Skin epidermis (tissue), 12 donors: ENCODE measurements at regions not wholly inside any gene's neighbourhood (a gene's known extent, or its start where the extent isn't known, plus 50 kb on each side); places are given as distances from the start of the nearest gene placed in this dataset.

Experiments
- H3K27ac ChIP-seq, 21 experiments: fragments of 200-600 bp; sonication (generic) in 11 of 21; one replicate each; pipeline ENCODE4 v1.5.0; 2020; ENCODE audit warnings: mild to moderate bottlenecking in 3 of 21, inconsistent platforms in 2 of 21, moderate library complexity in 2 of 21
- H3K4me3 ChIP-seq, 7 experiments: fragments of 200-600 bp; sonication (generic) in 2 of 7; one replicate each; pipeline ENCODE4 v1.5.0; 2020; ENCODE audit warnings: inconsistent platforms in 2 of 7, mild to moderate bottlenecking in 2 of 7, moderate library complexity in 1 of 7

DNA sequence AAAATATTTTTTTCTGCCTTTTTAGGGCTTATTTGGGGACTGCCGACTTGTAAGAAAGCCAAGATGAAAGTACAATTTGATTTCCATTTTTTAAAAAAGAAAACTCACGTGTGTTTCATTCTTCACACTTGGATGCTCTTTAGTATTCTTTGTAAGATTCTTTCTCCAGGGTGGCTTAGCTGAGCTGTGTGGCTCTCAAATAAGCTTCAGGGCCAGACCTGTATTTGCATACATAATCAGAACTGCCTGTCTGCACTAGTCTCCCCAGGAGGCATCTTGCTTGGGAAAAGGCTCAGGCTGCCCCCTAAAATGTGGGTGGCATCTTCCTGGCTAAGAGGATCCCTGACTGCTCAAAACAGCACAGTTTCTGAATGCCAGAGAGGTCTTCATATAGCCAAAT lies 498.4 kb downstream of the MID1IP1 start:
- H3K27ac ChIP-seq, result no peak overlapping the region
- H3K4me3 ChIP-seq, result no peak overlapping the region

DNA sequence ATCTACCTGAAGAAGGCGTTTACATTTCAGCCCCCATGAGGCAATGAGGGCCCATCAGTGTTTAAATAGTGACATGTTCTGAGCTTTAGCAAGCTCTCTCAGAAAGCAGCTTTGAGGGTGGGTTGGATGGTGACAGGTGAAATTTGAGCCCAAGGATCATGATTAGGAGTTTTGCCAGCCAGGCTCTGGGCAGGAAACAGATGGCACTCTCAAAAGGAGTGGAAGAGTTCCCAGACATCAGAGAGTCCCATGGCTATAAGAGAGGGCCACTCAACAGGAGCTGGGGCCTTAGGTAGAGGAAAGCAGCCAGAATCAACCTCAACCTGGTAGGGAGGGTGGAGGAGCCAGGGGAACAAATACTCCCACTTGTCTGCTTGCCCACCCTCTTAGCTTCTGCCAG lies 499.8 kb downstream of the MID1IP1 start:
- Histone ChIP-seq H3K27ac (no peak overlapping the region), H3K4me3 (no peak overlapping the region)

DNA sequence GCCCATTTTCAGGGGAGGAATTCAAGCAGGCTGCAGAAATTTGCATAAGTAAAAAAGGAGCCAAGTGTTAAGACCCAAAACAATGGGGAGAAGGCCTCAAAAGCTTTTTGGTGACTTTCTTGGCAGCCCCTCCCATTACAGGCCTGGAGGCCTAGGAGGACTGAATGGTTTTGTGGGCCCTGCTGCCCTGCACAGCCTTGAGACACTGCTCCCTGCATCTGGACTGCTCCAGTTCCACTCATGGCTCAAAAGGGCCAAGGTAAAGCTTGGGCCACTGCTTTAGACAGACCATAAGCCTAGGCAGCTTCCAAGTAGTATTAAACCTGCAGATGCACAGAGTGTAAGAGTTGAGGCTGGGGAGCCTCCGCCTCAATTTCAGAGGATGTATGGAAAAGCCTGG lies 501.6 kb downstream of the MID1IP1 start:
- H3K4me3 ChIP-seq, result no peak overlapping the region

DNA sequence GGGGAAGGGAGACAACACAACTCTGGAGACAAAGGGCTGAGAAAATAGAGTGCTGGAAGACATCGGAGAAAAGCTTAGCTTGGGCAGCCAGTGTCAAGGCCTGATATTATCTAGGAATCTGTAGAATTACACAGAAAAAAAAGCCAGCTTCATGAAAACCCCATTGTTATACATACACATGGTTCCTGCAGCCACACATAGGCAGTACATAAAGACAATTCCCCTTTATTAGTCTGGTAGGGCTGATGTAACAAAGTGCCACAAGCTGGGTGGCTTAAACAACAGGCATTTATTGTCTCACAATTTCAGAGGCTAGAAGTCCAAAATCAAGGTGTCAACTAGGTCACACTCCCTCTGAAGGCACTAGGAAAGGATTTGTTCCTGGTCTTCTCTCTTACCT lies 503.5 kb downstream of the MID1IP1 start:
- Histone ChIP-seq H3K27ac (no peak overlapping the region), H3K4me3 (no peak overlapping the region)

More for the DNA sequence above, 501.6 kb downstream of the MID1IP1 start:
- no peak overlapping the region for H3K27ac ChIP-seq

DNA sequence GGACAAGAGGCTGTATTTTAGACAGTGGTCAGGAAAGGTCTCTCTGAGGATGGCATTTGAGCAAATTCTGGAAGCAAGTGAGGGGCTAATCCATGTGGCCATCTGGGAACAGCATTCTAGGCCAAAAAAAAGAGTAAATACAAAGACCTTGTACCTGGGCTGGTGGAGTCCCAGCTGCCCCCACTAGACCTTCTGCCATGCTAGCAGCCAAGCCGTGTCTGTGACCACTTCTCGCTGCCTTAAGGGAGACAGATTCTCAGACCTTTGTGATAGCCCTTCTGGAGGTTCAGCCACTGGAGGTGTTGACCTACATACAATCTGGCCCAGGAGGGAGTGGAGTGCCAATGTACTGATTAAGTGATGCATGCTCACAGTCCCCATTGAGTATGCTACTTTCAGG lies 506.2 kb downstream of the MID1IP1 start:
- Histone ChIP-seq H3K27ac (no peak overlapping the region), H3K4me3 (no peak overlapping the region)

DNA sequence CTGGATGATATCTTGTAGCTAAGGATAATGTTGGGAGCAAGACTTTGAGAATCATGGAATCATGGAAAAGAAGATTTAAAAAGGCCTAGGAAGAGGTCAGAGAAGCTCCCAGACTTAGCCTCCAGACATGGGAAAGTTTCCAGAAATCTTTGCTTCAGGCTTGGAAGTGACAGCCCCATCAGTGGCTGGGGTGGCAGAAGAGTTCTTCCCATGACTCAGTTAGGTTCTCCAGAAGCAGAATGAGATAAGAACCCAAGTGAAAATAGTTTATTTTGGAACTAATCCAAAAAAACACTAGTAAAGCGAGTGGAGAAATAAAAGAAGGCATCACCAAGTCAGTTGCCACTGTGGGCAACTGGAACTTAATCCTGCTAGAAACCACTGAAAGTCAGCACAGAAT lies 506.9 kb downstream of the MID1IP1 start:
- Histone ChIP-seq H3K27ac (peak overlapping the region in 1 of 21 experiments; percentile 54), H3K4me3 (no peak overlapping the region)

DNA sequence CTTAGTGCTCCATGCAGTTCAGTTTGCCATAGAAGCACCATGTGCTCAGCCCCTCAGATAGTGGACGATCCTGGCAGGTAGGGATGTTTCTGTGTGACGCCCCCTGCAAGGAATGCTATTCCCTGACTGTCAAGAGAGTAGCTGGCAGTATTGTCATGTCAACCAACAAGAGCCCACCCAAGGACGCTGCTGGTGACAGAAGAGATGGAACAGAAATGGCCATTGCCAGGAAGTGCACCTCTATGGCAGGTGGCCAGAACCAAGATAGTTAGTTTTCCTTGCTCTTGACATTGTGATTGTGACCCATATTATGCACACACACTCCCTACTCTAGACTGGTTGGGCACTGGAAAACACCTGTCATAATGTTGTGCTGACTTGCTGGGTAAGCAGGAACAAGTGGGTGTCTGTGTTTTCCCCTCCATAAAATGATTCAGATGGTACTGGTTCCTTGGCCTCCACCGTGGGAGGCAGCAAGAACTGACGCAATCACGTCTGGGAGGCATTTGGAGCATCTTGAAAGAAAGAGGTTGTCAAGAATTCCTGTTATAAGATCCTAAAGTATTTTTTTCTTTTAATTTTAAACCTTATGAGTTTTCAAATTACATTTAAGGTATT lies 507.9 kb downstream of the MID1IP1 start:
- Histone ChIP-seq H3K27ac (peak overlapping the region in 6 of 21 experiments; percentile 29 to 72 (median 58)), H3K4me3 (no peak overlapping the region)

DNA sequence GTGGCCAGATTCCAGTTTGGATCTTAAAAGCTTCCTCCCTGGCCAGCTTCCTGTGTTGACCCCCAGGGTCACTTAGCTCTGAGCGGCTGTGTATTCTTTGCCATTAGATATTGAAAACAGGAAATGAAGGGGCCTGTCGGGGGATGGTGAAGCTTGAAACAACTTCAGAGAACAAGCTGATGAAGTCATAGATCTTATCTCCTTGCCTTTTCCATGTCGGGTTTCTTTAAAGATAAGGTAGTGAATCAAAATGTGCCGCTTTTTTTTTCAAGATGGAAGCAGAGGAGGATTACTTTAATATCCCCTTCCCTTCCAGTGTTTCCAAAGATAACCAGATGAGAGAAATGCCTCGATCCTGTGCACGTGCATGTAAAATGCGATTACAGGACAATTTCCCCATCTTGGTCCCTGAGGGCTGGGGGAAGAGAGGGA lies 508.5 kb downstream of the MID1IP1 start:
- H3K27ac ChIP-seq, result peak overlapping the region in 6 of 21 experiments; percentile 22 to 72 (median 58)
- H3K4me3 ChIP-seq, result no peak overlapping the region

DNA sequence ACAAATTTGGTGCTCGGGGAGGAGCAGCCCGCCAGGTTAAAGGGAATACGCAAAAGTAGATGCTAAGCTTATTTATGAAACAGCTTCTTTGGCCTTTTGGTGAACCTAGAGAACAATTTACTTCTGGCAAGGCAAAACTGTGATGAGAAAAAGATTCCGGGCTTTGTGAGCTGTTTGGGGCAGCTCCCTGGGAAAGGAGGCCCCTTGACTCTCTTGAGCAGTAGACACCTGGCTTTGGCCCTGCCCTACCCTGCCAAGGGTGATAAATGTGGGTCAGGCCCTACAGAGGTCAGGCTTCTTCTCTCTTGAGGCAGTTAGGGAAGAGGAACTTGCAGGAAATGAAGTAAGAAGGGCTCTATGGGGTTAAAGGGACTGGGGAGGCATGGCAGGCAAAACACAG lies 509.6 kb downstream of the MID1IP1 start:
- peak overlapping the region in 3 of 21 experiments; percentile 49 to 72 (median 67) for H3K27ac ChIP-seq

DNA sequence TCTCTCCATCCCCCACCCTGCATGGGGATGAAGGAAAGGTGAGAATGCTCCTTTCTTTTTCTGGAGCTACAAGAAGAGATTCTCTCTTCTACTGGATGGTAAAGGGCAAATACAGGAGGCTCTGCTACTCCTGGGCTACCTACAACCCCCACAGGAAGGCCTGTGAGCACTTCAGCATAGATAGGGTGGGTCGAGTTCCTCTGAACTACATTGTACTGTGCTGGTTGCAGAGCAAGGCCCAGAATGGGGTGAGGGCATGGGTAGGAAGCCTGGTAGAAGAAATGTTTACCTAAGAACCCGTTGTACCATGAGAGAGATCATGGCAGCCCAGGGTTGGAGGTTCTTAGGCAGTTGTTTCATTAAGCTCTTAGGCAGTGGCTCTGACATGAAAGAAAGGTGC lies 510.4 kb downstream of the MID1IP1 start:
- Histone ChIP-seq H3K27ac (peak overlapping the region in 4 of 21 experiments; percentile 33 to 72 (median 58)), H3K4me3 (no peak overlapping the region)

More for the DNA sequence above, 509.6 kb downstream of the MID1IP1 start:
- no peak overlapping the region for H3K4me3 ChIP-seq

DNA sequence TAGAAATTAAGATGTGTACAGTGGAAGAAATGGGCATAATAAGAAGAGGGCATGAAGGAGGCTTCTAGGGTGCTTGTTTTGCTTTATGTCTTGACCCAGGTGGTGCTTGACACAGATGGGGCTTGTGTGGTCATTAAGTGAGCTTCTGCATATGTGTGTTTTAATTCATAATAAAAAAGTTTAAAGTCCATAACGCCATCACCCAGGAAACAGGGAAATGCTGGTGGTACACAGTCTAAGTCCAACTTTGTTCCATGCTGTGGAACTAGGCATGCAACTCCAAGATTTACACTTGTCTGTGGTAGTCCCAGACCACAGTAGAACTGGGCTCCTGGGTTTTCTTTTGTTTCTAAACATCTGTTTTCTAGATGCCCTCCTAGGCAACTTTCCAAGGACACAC lies 511.9 kb downstream of the MID1IP1 start:
- no peak overlapping the region for H3K4me3 ChIP-seq
- H3K27ac ChIP-seq, result no peak overlapping the region

DNA sequence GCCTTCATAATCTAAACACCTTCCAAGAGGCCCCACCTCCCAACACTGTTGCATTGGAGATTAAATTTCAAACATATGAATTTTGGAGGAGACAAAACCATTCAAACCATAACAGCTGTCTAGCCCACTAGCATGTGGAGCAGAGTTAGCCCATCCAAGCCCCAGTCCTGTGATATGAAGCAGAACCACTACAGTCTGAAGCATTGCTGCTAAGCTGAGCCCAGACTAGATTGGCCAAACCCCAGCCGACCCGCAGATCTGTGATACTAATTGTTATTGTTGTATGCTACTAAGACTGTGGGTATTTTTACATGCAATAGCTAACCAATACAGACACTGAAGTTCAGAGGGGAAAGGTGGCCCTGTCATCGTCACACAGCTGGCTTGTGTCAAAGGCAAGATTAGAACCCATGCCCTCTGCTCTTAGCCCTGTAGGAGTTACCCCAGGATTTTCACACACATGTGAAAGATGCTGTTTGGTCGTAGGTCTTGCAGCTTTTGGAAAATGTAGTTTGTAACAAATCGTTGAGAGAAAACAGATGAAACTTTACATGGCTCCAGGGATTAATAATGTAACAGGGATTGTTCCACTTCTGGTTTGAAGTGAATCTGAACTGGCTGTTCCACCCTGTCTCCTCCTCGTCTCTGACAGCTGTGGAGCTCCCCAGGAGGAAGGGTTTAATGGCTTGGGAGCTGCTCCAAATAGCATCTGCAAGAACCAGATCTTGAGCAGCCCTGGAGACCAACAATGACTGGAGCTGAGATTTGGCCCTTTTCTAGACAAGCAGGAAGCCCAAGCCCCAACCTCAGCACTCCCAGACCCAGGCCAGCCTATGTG lies 517.5 kb downstream of the MID1IP1 start:
- Histone ChIP-seq H3K4me3 (no peak overlapping the region), H3K27ac (no peak overlapping the region)

DNA sequence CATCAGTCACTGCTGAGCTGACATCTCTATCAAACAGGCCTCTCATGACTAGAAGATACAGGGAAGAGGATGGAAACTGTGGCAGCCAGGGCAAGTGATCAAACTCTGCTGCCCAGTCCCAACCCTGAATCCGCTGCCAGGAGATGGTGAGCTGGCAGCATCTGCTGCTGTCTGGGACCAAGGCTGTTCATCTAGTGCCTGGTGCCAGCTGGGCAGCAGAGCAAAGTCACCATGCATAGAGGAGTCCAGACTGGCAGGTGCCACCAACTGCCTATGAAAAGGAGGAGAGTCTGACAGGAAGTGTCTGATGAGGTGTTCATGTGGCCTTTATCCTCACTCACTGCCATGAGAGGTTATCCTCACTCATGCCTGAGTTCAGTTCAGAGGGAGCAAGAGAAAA lies 518.9 kb downstream of the MID1IP1 start:
- Histone ChIP-seq H3K27ac (no peak overlapping the region), H3K4me3 (no peak overlapping the region)

DNA sequence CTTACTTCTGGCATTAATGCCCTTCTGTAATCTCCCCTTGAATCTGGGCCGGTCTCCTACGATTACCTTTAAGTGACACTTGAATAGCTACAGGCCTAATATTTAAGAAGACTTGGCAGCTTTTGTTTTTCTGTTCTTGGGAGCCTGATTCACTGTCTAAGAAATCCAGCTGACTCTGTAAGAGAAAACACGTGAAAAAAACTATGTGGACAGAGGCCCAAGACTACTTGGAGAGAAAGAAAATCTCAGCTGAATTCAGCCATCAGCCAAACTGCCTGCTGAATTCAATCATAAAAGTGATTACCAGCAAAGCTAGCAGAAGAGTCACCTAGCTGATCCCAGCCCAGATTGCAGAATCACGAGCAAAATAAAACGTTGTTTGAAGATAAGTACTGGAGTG lies 521.2 kb downstream of the MID1IP1 start:
- H3K27ac ChIP-seq, result no peak overlapping the region
- H3K4me3 ChIP-seq, result no peak overlapping the region

DNA sequence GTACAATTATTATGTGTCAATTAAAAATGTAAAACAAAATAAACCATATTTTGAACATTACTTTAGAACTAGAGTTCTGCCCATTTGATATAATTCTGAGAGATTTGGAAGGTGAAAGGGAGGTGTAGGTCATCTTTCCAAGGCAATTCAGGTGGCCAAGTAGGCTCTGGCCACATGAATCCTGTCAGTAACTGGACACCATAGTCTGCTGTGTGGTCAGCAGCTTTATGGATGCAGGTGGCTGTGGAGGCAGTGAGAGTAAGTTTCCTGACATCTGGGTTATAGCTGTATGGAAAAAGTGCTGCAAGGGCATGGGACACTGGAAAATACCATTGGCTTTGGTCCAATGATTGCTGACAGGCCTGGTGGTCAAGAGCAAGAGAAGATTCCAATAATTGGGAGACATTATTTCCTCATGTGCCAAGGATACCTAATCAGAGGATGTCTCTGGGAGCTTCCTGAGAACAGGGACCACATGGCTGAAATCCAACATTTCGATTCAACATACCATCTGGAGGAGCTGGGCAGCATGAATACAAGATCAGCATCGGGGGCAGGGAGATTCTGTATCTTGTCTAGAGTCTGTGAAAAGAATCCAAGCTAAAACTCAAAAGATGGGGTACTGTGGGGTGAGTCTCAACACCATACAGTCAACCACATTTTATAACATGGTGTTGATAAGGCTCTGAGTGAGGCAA lies 523.1 kb downstream of the MID1IP1 start:
- H3K27ac ChIP-seq, result no peak overlapping the region

DNA sequence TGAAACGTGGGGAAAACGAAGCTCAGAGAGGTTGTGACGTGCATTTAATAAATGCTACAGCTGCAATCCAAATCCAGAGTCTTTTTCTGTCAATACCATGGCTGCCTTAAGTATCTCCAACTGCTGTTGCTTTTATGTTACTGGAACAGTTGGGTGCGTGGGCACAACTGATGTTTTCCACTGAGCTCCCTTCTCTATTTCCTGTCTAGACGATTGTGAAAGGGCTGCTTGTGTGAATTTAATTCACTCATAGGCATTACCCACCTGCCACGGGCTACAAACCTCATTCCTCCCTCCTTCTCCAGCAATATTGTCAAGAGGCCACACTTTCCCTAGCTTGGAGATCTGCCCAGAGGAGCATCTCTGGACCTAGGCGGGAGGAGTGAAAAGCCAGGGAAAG lies 526.0 kb downstream of the MID1IP1 start:
- H3K27ac ChIP-seq, result peak overlapping the region in 3 of 21 experiments; percentile 2 to 42 (median 42)
- no peak overlapping the region for H3K4me3 ChIP-seq

More for the DNA sequence above, 523.1 kb downstream of the MID1IP1 start:
- no peak overlapping the region for H3K4me3 ChIP-seq

DNA sequence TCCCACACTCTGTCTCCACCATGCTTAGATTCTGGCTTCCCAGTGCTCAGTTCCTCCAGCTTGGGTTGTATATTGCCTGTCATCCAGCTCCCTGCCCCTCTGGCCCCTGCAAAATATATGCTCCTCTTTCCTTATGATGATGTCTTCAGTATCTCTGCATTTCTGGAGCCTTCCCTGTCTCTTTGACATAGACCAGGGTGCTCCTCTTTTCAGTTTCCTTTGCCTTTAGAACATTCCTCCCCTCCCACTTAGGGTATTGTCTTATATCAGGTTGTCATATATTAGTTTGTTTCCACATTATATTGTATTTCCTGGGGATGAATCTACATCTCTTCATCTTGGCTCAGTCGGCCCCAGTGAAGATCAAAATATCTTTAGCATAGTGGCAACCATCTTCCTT lies 526.4 kb downstream of the MID1IP1 start:
- Histone ChIP-seq H3K4me3 (no peak overlapping the region), H3K27ac (peak overlapping the region in 2 of 21 experiments; percentile 42)

DNA sequence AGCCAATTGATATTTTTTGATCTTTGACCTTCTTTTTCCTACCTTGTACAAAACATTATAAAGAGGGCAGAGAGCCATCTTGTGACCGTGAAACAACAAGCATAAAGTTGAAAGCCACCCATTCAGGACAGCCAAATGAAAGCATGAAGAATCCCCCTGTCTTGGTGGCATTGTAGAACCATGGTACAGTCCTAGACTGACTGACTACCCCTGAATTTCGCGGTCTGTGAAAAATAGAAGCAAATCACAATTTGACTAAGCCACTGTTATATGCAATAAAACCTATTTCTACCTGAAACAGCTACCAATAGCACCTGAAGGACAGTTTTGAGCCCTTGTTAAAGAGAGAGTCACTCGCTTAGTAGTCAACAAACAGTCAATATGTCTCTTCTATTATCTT lies 527.4 kb downstream of the MID1IP1 start:
- no peak overlapping the region for H3K27ac ChIP-seq

DNA sequence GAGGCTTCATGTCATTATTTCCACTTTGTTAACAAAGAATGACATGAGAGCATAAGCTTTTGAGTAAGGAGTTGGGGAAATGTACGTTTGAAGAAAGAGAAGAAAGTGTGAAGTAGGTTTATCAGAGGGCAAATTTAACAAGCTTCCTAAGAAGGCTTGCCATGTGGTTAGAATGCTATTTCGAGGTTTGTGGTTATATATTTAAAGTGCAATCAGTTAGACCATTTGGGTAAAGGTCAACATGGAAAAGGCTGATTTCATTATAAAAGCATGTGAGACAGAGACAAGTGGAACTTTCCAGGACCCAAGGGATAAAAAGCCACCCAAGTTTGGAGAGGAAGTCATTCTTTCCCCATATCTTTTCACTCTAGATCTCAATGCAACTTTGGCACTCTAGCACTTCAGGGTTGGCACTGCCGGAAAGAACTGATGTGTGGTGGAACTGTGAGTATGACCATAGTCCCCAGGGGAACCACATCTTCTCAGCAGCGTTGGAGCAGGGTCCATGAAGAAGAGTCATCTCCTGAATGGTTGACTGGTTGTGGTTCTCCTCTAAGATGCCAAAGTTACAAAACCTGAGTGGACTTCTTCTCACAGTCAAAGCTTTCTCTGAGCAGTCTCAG lies 529.9 kb downstream of the MID1IP1 start:
- no peak overlapping the region for H3K4me3 ChIP-seq
- H3K27ac ChIP-seq, result no peak overlapping the region

More for the DNA sequence above, 527.4 kb downstream of the MID1IP1 start:
- no peak overlapping the region for H3K4me3 ChIP-seq

DNA sequence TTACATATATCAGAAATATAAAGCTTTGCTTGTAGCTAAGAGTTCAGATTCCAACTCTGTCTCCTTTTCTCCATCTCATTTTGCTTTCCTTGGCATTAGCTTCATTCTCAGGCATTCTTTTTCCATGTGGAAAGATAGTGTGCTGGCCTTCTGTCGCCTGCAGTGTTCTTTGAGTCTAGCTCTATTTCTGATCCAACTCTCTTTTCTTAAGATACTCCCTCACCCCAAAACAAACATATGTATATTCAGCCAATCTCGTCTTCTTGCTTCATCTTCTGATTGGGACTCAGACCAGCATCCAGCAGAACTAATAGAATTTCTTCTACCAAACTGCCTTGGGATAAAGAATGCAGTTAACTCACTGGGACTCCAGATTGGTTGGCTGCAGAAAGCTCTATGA lies 532.2 kb downstream of the MID1IP1 start:
- Histone ChIP-seq H3K27ac (no peak overlapping the region), H3K4me3 (no peak overlapping the region)
